Neural crest cell (in vitro differentiated cells): ENCODE measurements at regions not wholly inside any gene's neighbourhood (a gene's known extent, or its start where the extent isn't known, plus 50 kb on each side); places are given as distances from the start of the nearest gene placed in this dataset.

Experiments used
- DNase-seq: peaks from one replicate; pipeline ENCODE4 v3.0.0; 2021; ENCODE audit warnings: low read depth, mixed read lengths, low spot score
- H3K27ac Mint-ChIP-seq: one replicate; pipeline ENCODE4 v1.8.0; 2021; ENCODE audit warnings: mild to moderate bottlenecking, mixed read lengths; ENCODE audit not compliant: unreplicated experiment
- H3K27me3 Mint-ChIP-seq: 2 replicates; pipeline ENCODE4 v1.8.0; 2021; ENCODE audit warnings: low read depth, mild to moderate bottlenecking, mixed read lengths
- H3K36me3 Mint-ChIP-seq: 2 replicates; pipeline ENCODE4 v1.8.0; 2021; ENCODE audit warnings: low read depth, mild to moderate bottlenecking, mixed read lengths
- H3K4me1 Mint-ChIP-seq: 2 replicates; pipeline ENCODE4 v1.8.0; 2021; ENCODE audit warnings: mixed read lengths
- H3K4me3 Mint-ChIP-seq: one replicate; pipeline ENCODE4 v1.8.0; 2021; ENCODE audit warnings: mild to moderate bottlenecking, mixed read lengths
- H3K9me3 Mint-ChIP-seq: 2 replicates; pipeline ENCODE4 v1.8.0; 2021; ENCODE audit warnings: mixed read lengths
- CTCF ChIP-seq: fragments of 200-600 bp; sonication (generic); conservative IDR thresholded peaks from 2 replicates; pipeline ENCODE4 v1.5.0; 2021; ENCODE audit warnings: antibody characterized with exemption, mild to moderate bottlenecking

DNA sequence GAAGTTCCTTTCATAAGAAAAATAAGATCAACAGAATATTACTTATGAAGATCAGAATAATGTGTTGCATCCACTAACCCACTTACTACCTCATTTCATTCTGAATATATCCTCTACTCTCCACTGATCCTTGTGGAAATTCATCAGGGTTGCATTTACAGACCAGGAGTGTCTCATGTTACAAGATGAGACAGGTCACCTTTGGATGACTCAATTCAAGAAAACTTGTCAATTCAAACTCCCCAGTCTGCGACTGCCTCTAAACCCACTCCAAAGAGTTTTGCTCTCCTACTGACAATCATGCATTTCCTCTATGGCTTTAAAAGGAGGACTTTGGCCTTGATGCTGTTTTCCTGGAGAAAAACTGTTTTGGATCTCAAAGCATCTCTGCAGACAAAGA lies 68.4 kb downstream of the ID4 start:
- Mint-ChIP-seq H3K27me3 (no peaks in the 10 kb centered on the region), H3K4me3 (no peak overlapping the region), H3K27ac (no peak overlapping the region), H3K9me3 (no peaks in the 10 kb centered on the region), H3K36me3 (no peaks in the 10 kb centered on the region), H3K4me1 (peaks cover 19% of the 10 kb centered on the region)
- DNase-seq = no peak
- no peak for TF ChIP-seq CTCF

GRCh38 chr6:19906171-19906570 lies 69.0 kb downstream of the ID4 start:
- no peaks in the 10 kb centered on the region for H3K9me3 Mint-ChIP-seq
- no peak overlapping the region for H3K4me3 Mint-ChIP-seq
- no peak overlapping the region for H3K27ac Mint-ChIP-seq
- no peak for DNase-seq
- H3K27me3 Mint-ChIP-seq = no peaks in the 10 kb centered on the region
- no peaks in the 10 kb centered on the region for H3K36me3 Mint-ChIP-seq
- no peak for TF ChIP-seq CTCF
- peaks cover 25% of the 10 kb centered on the region for H3K4me1 Mint-ChIP-seq

DNA sequence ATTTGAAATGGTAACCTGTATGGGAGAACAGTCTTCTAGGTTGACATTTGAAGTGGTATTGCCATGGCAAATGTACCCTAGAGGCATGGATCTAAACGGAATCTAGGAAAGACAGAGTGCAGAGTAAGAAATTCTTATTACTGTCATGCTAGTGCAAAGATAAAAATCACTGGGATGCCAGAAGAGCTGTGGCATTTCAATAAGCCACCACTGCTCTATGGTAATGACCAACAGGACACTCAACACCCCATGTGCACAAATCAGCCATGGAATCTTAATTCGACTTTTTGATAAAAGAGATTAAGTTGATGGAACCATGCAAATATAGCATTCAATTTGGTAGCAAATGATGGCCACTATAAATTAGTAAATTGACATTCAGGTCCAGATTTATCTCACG lies 74.1 kb downstream of the ID4 start:
- no peak for TF ChIP-seq CTCF
- peaks cover 10% of the 10 kb centered on the region for H3K9me3 Mint-ChIP-seq
- H3K27me3 Mint-ChIP-seq = no peaks in the 10 kb centered on the region

DNA sequence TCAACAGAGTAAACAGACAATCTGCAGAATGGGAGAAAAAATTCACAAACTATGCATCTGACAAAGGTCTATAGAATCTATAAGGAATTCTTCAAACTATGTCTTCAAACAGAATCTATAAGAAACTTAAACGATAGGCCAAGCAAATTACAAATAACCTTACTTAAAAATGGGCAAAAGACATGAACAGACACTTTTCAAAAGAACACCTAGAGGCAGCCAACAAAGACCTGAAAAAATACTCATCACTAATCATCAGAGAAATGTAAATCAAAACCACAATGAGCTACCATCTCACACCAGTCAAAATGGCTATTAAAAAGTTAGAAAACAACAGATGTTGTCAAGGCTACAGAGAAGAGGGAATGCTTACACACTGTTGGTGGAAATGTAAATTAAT lies 81.3 kb downstream of the ID4 start:
- H3K4me1 Mint-ChIP-seq = no peaks in the 10 kb centered on the region
- H3K36me3 Mint-ChIP-seq = peaks cover 11% of the 10 kb centered on the region
- H3K9me3 Mint-ChIP-seq = peaks cover 31% of the 10 kb centered on the region
- no peaks in the 10 kb centered on the region for H3K27me3 Mint-ChIP-seq
- no peak overlapping the region for H3K27ac Mint-ChIP-seq
- no peak for DNase-seq
- H3K4me3 Mint-ChIP-seq = no peak overlapping the region
- TF ChIP-seq CTCF = no peak

More for the DNA sequence above, 74.1 kb downstream of the ID4 start:
- H3K36me3 Mint-ChIP-seq = peaks cover 4% of the 10 kb centered on the region
- H3K27ac Mint-ChIP-seq = no peak overlapping the region
- DNase-seq = no peak
- H3K4me1 Mint-ChIP-seq = peaks cover 19% of the 10 kb centered on the region
- H3K4me3 Mint-ChIP-seq = no peak overlapping the region

DNA sequence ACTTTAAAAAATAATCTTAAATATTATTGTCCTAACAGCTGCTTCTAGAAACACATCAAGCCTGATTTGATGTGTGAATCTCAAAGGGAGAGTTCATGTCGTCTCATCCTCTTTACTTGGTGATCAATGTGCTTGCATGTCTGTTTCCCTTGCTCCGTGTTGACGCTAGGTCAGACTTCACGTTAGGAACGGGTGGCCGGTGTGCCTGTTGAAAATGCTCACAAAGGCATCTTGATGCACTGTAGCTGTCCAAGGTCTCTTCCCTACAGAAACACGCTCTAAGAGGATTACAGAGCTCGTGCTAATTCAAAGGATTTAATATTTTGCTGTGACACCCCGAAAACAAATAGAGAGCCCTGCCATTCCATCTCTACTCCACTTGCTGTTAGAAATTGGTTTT lies 84.6 kb downstream of the ID4 start:
- Mint-ChIP-seq H3K27ac (no peak overlapping the region), H3K27me3 (no peaks in the 10 kb centered on the region), H3K4me1 (no peaks in the 10 kb centered on the region), H3K9me3 (peaks cover 17% of the 10 kb centered on the region), H3K36me3 (peaks cover 7% of the 10 kb centered on the region), H3K4me3 (no peak overlapping the region)
- no peak for DNase-seq
- TF ChIP-seq CTCF = no peak

DNA sequence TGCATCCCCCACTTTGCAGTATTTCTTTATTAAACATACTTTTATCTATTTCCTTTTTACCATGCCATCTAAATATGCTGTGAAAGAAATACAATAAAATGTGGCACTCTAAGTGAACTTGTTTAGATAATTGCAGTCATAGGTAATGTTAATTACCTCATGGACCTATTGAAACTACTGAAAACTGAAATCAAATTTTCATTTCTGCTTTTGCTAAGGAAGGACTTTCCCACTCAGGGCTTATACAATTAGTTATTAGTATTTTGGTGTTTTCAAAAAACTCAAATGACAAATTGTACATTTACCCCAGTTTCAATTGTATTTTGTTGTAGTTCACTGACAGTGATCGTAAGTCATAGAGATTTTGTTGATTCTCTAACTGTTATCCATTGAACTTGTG lies 88.4 kb downstream of the ID4 start:
- Mint-ChIP-seq H3K36me3 (no peaks in the 10 kb centered on the region), H3K4me1 (peaks cover 4% of the 10 kb centered on the region), H3K27me3 (no peaks in the 10 kb centered on the region), H3K4me3 (no peak overlapping the region), H3K27ac (no peak overlapping the region), H3K9me3 (no peaks in the 10 kb centered on the region)
- DNase-seq = no peak
- no peak for TF ChIP-seq CTCF
